ENCODE measurements at regions not wholly inside any gene's neighbourhood (a gene's known extent, or its start where the extent isn't known, plus 50 kb on each side); places are given as distances from the start of the nearest gene placed in this dataset.

DNA sequence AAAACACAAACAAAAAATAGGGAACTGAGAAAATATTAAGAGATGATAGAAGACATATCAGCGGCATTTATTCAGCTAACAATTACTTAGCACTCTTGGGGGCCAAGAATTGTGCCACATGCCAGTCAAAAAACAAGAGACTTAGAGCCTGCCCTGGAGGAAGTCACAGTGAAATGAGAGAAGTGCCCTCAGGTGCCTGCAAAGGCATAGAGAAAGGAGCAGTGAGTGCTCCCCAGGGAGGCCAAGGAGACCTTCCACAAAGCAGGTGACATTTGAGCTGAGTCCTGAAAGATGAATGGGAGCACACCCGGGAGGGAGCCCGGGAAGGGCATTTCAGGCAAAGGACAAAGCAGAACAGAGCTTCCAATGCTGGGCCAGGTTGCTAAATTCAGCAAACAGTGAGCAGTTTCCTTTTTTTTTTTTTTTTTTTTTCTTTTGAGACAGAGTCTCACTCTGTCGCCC lies 184.7 kb upstream of the JARID2 start:
- H3K9me3 Mint-ChIP-seq: no peaks in the 10 kb centered on the region
- peak; percentile 58 for ATAC-seq
- no peak overlapping the region for H3K27ac Mint-ChIP-seq
- peaks cover 30% of the 10 kb centered on the region for H3K4me1 Mint-ChIP-seq
- H3K4me3 Mint-ChIP-seq: no peak overlapping the region
- peak; percentile 26 for DNase-seq (ENCODE audit: low spot score)
- H3K36me3 Mint-ChIP-seq: 0 out of 2 replicates have a peak, but pooled peaks cover 3% of the 10 kb centered on the region
- no peaks in the 10 kb centered on the region for H3K27me3 Mint-ChIP-seq (ENCODE audit: low read depth)
- ChIA-PET POLR2A (interaction anchor here (0.6 to 0.7 kb wide), 2 partner anchors 65 to 70 kb away, joined by 3 read pairs; no protein-coding TSS in a partner anchor), CTCF (interaction anchor here (0.6 kb wide), 1 partner anchor 86 kb away, joined by 5 read pairs; no protein-coding TSS in a partner anchor)
- TF ChIP-seq ZNF423 (CRISPR knock-in tag; IDR thresholded peaks at IDR 0.05) (peak; percentile 62), ZNF263 (CRISPR knock-in tag; IDR thresholded peaks at IDR 0.05; ENCODE audit: low read depth) (peak; percentile 90)
- TF ChIP-seq, protein P1, sequence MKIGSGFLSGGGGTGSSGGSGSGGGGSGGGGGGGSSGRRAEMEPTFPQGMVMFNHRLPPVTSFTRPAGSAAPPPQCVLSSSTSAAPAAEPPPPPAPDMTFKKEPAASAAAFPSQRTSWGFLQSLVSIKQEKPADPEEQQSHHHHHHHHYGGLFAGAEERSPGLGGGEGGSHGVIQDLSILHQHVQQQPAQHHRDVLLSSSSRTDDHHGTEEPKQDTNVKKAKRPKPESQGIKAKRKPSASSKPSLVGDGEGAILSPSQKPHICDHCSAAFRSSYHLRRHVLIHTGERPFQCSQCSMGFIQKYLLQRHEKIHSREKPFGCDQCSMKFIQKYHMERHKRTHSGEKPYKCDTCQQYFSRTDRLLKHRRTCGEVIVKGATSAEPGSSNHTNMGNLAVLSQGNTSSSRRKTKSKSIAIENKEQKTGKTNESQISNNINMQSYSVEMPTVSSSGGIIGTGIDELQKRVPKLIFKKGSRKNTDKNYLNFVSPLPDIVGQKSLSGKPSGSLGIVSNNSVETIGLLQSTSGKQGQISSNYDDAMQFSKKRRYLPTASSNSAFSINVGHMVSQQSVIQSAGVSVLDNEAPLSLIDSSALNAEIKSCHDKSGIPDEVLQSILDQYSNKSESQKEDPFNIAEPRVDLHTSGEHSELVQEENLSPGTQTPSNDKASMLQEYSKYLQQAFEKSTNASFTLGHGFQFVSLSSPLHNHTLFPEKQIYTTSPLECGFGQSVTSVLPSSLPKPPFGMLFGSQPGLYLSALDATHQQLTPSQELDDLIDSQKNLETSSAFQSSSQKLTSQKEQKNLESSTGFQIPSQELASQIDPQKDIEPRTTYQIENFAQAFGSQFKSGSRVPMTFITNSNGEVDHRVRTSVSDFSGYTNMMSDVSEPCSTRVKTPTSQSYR (CRISPR knock-in tag; IDR thresholded peaks at IDR 0.05): no peak

GRCh38 chr6:15061908-15062515 lies 183.9 kb upstream of the JARID2 start:
- H3K9me3 Mint-ChIP-seq: no peaks in the 10 kb centered on the region
- DNase-seq (ENCODE audit: low spot score): no peak
- ChIA-PET CTCF (no interaction called here), POLR2A (no interaction called here)
- H3K27ac Mint-ChIP-seq: no peak overlapping the region
- H3K36me3 Mint-ChIP-seq: 0 out of 2 replicates have a peak, but pooled peaks cover 3% of the 10 kb centered on the region
- H3K4me3 Mint-ChIP-seq: no peak overlapping the region
- TF ChIP-seq FOXP1 (CRISPR knock-in tag; IDR thresholded peaks at IDR 0.05; ENCODE audit: borderline replicate concordance): no peak
- TF ChIP-seq ZNF121 (CRISPR knock-in tag; IDR thresholded peaks at IDR 0.05): peak; percentile 95
- H3K27me3 Mint-ChIP-seq (ENCODE audit: low read depth): no peaks in the 10 kb centered on the region
- H3K4me1 Mint-ChIP-seq: peaks cover 35% of the 10 kb centered on the region
- no peak for ATAC-seq

DNA sequence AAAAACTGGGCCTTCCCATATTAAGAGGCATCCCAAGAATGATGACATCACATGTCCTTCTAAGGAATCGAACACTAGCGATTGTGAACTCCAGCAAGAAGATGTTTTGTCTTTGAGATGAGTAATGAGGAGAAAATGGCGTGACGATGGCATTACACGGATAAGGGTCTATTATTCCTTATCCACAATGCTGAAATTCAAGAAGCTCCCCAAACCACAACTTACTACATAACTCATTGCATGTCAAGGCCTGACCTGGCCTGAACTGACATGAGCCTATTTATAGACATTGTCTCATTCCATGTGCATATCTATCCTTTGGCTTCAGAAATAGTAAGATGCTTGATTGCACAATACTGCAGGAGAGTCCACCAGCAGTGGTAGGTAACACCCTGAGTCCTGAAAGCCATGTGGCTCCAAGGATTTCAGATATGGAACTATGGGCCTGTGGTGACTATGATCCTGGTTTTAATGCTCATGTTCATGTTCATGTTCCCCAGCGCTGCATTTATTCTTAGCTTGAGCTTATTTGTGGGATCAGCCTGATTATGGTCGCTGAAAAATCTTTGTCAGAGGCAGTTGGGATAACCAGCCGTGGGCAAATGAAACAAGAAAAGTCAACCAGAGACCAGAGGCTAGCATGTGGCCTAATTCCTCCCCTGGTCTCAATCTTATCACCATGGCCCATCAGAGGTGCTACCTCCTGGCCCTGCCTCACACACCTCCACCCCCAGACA lies 183.2 kb upstream of the JARID2 start:
- H3K36me3 Mint-ChIP-seq: 0 out of 2 replicates have a peak, but pooled peaks cover 3% of the 10 kb centered on the region
- H3K9me3 Mint-ChIP-seq: no peaks in the 10 kb centered on the region
- POLR2A ChIA-PET: no interaction called here
- TF ChIP-seq MAX (CRISPR knock-in tag; IDR thresholded peaks at IDR 0.05): no peak
- no peak for TF ChIP-seq JUN (CRISPR knock-in tag; IDR thresholded peaks at IDR 0.05)
- no peak for TF ChIP-seq GABPB1 (CRISPR knock-in tag; IDR thresholded peaks at IDR 0.05)
- no peak for TF ChIP-seq JAZF1 (CRISPR knock-in tag; IDR thresholded peaks at IDR 0.05)
- TF ChIP-seq MYBL2 (CRISPR knock-in tag; IDR thresholded peaks at IDR 0.05): no peak
- H3K27me3 Mint-ChIP-seq (ENCODE audit: low read depth): no peaks in the 10 kb centered on the region
- peaks cover 36% of the 10 kb centered on the region for H3K4me1 Mint-ChIP-seq
- no peak overlapping the region for H3K4me3 Mint-ChIP-seq
- no peak overlapping the region for H3K27ac Mint-ChIP-seq
- no peak for DNase-seq (ENCODE audit: low spot score)
- no peak for ATAC-seq
- CTCF ChIA-PET: no interaction called here

DNA sequence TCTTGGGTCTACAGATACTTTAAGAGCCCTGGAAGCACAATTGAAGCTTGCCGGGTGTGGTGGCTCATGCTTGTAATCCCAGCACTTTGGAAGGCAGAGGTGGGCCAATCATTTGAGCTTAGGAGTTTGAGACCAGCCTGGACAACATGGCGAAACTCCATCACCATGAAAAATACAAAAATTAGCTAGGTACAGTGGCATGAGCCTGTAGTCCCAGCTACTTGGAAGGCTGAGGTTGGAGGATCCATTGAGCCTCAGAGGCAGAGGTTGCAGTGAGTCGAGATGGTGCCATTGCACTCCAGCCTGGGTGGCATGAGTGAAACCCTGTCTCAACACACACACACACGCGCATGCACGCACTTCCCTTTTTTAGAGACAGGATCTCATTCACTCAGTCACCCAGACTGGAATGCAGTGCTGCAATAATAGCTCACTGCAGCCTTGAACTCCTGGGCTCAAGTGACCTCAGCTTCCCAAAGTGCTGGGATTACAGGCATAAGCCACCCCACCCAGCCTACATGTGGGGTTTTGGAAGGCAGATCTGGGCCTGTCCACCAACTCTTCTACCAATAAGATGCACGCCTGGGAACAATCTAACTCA lies 182.5 kb upstream of the JARID2 start:
- 0 out of 2 replicates have a peak, but pooled peaks cover 3% of the 10 kb centered on the region for H3K36me3 Mint-ChIP-seq
- DNase-seq (ENCODE audit: low spot score) (no peak), ATAC-seq (no peak)
- H3K27me3 Mint-ChIP-seq (ENCODE audit: low read depth): no peaks in the 10 kb centered on the region
- ChIA-PET POLR2A (no interaction called here), CTCF (no interaction called here)
- H3K4me3 Mint-ChIP-seq: no peak overlapping the region
- peaks cover 31% of the 10 kb centered on the region for H3K4me1 Mint-ChIP-seq
- H3K27ac Mint-ChIP-seq: no peak overlapping the region
- H3K9me3 Mint-ChIP-seq: no peaks in the 10 kb centered on the region
- TF ChIP-seq EMX1 (CRISPR knock-in tag; IDR thresholded peaks at IDR 0.05) (no peak), NR3C1 (CRISPR knock-in tag; conservative IDR thresholded peaks at IDR 0.05; ENCODE audit: low read depth) (no peak), ZNF671 (CRISPR knock-in tag; IDR thresholded peaks at IDR 0.05) (no peak), FOXP1 (CRISPR knock-in tag; IDR thresholded peaks at IDR 0.05; ENCODE audit: borderline replicate concordance) (no peak), RORB (CRISPR knock-in tag; IDR thresholded peaks at IDR 0.05) (no peak), ZNF263 (CRISPR knock-in tag; IDR thresholded peaks at IDR 0.05; ENCODE audit: low read depth) (no peak)
- TF ChIP-seq, protein P2, sequence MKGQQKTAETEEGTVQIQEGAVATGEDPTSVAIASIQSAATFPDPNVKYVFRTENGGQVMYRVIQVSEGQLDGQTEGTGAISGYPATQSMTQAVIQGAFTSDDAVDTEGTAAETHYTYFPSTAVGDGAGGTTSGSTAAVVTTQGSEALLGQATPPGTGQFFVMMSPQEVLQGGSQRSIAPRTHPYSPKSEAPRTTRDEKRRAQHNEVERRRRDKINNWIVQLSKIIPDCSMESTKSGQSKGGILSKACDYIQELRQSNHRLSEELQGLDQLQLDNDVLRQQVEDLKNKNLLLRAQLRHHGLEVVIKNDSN (CRISPR knock-in tag; IDR thresholded peaks at IDR 0.05): no peak
- TF ChIP-seq, protein P3, sequence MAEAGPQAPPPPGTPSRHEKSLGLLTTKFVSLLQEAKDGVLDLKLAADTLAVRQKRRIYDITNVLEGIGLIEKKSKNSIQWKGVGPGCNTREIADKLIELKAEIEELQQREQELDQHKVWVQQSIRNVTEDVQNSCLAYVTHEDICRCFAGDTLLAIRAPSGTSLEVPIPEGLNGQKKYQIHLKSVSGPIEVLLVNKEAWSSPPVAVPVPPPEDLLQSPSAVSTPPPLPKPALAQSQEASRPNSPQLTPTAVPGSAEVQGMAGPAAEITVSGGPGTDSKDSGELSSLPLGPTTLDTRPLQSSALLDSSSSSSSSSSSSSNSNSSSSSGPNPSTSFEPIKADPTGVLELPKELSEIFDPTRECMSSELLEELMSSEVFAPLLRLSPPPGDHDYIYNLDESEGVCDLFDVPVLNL (CRISPR knock-in tag; IDR thresholded peaks at IDR 0.05; ENCODE audit: borderline replicate concordance, low read depth): no peak
- TF ChIP-seq, protein P4, sequence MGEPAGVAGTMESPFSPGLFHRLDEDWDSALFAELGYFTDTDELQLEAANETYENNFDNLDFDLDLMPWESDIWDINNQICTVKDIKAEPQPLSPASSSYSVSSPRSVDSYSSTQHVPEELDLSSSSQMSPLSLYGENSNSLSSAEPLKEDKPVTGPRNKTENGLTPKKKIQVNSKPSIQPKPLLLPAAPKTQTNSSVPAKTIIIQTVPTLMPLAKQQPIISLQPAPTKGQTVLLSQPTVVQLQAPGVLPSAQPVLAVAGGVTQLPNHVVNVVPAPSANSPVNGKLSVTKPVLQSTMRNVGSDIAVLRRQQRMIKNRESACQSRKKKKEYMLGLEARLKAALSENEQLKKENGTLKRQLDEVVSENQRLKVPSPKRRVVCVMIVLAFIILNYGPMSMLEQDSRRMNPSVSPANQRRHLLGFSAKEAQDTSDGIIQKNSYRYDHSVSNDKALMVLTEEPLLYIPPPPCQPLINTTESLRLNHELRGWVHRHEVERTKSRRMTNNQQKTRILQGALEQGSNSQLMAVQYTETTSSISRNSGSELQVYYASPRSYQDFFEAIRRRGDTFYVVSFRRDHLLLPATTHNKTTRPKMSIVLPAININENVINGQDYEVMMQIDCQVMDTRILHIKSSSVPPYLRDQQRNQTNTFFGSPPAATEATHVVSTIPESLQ (CRISPR knock-in tag; IDR thresholded peaks at IDR 0.05): no peak
- TF ChIP-seq, protein P5, sequence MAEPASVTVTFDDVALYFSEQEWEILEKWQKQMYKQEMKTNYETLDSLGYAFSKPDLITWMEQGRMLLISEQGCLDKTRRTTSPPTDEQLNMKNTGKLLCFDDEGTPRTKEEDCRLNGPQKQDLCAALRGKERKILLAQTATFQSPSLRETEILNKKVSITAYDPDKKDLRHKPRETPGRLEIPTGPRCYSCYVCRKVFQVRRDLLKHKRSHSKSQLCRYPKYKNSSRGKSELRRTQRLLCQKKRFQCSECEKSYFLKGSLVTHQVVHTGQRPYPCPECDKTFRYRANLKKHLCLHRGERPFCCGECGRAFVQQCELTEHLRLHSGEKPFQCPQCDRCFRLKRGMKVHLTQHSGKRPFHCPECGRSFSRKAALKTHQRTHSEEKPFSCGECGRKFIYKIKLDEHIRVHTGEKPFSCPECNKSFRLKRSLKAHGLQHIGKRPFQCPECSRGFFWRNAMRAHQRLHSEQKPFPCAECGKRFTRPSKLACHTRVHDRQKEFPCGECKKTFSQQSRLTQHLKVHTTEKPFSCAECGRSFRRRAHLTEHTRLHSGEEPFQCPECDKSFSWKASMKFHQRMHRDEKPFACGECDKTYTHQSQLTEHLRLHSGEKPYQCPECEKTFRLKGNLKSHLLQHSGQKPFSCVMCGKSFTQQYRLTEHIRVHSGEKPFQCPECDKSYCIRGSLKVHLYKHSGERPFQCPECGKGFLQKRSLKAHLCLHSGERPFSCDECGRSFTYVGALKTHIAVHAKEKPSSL (CRISPR knock-in tag; conservative IDR thresholded peaks at IDR 0.05): no peak
